ENCODE measurements at regions not wholly inside any gene's neighbourhood (a gene's known extent, or its start where the extent isn't known, plus 50 kb on each side); places are given as distances from the start of the nearest gene placed in this dataset.

- H3K36me3 ChIP-seq = no peaks in the 10 kb centered on the region
- ATAC-seq (ENCODE audit: insufficient number of reproducible peaks, low FRiP score, low read depth) = no peak
- no peaks in the 10 kb centered on the region for H3K27me3 ChIP-seq (replicated peaks; ENCODE audit: insufficient read depth)
- no peaks in the 10 kb centered on the region for H3K9me3 ChIP-seq
- no peak overlapping the region for H3K27ac ChIP-seq
- H3K4me3 ChIP-seq = no peak overlapping the region
- no peaks in the 10 kb centered on the region for H3K4me1 ChIP-seq (ENCODE audit: control insufficient read depth in 1 of 2, low read depth in 2 of 2)
- DNase-seq (ENCODE audit: low spot score) = no peak
- TF ChIP-seq, protein P1, sequence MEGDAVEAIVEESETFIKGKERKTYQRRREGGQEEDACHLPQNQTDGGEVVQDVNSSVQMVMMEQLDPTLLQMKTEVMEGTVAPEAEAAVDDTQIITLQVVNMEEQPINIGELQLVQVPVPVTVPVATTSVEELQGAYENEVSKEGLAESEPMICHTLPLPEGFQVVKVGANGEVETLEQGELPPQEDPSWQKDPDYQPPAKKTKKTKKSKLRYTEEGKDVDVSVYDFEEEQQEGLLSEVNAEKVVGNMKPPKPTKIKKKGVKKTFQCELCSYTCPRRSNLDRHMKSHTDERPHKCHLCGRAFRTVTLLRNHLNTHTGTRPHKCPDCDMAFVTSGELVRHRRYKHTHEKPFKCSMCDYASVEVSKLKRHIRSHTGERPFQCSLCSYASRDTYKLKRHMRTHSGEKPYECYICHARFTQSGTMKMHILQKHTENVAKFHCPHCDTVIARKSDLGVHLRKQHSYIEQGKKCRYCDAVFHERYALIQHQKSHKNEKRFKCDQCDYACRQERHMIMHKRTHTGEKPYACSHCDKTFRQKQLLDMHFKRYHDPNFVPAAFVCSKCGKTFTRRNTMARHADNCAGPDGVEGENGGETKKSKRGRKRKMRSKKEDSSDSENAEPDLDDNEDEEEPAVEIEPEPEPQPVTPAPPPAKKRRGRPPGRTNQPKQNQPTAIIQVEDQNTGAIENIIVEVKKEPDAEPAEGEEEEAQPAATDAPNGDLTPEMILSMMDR (IDR thresholded peaks at IDR 0.05) = no peak
These were observed 397.7 kb downstream of the DIPK2A start for GRCh38 chr3:144369129-144369879.

- no peak for ATAC-seq (ENCODE audit: insufficient number of reproducible peaks, low FRiP score, low read depth)
- H3K27me3 ChIP-seq (replicated peaks; ENCODE audit: insufficient read depth) = no peaks in the 10 kb centered on the region
- TF ChIP-seq, protein P1 (IDR thresholded peaks at IDR 0.05) = no peak
These were observed 403.5 kb downstream of the DIPK2A start for GRCh38 chr3:144375088-144375487.

DNA sequence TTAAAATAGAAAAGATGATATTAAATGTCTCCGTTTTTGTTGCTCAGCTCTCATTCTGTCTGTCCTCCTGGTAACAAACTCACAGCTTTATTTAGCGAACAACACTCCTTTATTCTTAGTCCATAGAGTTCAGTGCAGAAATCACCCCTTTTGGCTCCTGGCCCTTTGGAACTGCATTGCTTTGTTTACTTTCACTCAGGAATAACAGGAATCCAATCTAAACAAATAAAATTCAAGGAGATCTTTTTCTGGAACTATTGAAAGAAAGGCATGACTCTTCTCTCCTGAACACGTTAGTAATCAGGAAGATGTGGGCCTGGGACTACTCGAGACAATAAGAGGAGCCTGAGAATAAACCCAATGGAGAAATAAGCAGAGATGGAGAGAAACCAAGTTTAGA lies 409.2 kb downstream of the DIPK2A start:
- no peak for DNase-seq (ENCODE audit: low spot score)
- ATAC-seq (ENCODE audit: insufficient number of reproducible peaks, low FRiP score, low read depth) = no peak
- no peaks in the 10 kb centered on the region for H3K27me3 ChIP-seq (replicated peaks; ENCODE audit: insufficient read depth)
- no peak overlapping the region for H3K27ac ChIP-seq
- no peak overlapping the region for H3K4me3 ChIP-seq
- H3K9me3 ChIP-seq = no peaks in the 10 kb centered on the region
- TF ChIP-seq, protein P1 (IDR thresholded peaks at IDR 0.05) = no peak
- peaks cover 7 to 8% of the 10 kb centered on the region in 2 donors for H3K4me1 ChIP-seq (ENCODE audit: control insufficient read depth in 1 of 2, low read depth in 2 of 2)
- H3K36me3 ChIP-seq = no peaks in the 10 kb centered on the region

More at GRCh38 chr3:144375088-144375487, 403.5 kb downstream of the DIPK2A start:
- DNase-seq (ENCODE audit: low spot score) = no peak
- no peaks in the 10 kb centered on the region for H3K9me3 ChIP-seq
- no peaks in the 10 kb centered on the region for H3K4me1 ChIP-seq (ENCODE audit: control insufficient read depth in 1 of 2, low read depth in 2 of 2)
- no peak overlapping the region for H3K4me3 ChIP-seq
- H3K36me3 ChIP-seq = no peaks in the 10 kb centered on the region
- H3K27ac ChIP-seq = no peak overlapping the region

DNA sequence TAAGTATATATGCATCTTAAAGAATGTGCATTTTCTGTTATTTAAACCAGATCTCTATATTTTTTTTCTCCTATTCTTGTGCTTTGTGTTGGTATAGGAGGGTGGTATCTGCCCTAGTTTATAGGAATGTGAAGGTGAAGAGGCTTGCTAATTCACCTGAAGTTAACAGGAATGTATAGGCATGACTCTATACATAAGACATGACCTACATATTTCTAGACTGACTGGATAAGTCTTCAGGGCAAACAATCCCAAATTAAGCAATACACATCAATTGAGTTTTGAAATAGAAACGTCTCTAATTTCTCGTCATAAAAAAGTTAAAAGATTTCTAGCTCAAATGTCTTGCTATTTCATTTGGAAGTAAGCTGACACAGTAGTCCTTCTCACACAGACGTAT lies 410.0 kb downstream of the DIPK2A start:
- no peak overlapping the region for H3K4me3 ChIP-seq
- TF ChIP-seq, protein P1 (IDR thresholded peaks at IDR 0.05) = no peak
- no peak for ATAC-seq (ENCODE audit: insufficient number of reproducible peaks, low FRiP score, low read depth)
- H3K36me3 ChIP-seq = no peaks in the 10 kb centered on the region
- no peaks in the 10 kb centered on the region for H3K9me3 ChIP-seq
- H3K27ac ChIP-seq = no peak overlapping the region
- peaks cover 7 to 8% of the 10 kb centered on the region in 2 donors for H3K4me1 ChIP-seq (ENCODE audit: control insufficient read depth in 1 of 2, low read depth in 2 of 2)
- no peak for DNase-seq (ENCODE audit: low spot score)
- no peaks in the 10 kb centered on the region for H3K27me3 ChIP-seq (replicated peaks; ENCODE audit: insufficient read depth)

GRCh38 chr3:144384241-144384979 lies 412.8 kb downstream of the DIPK2A start:
- ATAC-seq (ENCODE audit: insufficient number of reproducible peaks, low FRiP score, low read depth) = no peak

More at GRCh38 chr3:144384241-144384979, 412.8 kb downstream of the DIPK2A start:
- H3K9me3 ChIP-seq = no peaks in the 10 kb centered on the region
- no peak for DNase-seq (ENCODE audit: low spot score)
- no peaks in the 10 kb centered on the region for H3K27me3 ChIP-seq (replicated peaks; ENCODE audit: insufficient read depth)
- no peak overlapping the region for H3K27ac ChIP-seq
- H3K4me3 ChIP-seq = no peak overlapping the region
- H3K36me3 ChIP-seq = no peaks in the 10 kb centered on the region
- peaks cover 7 to 8% of the 10 kb centered on the region in 2 donors for H3K4me1 ChIP-seq (ENCODE audit: control insufficient read depth in 1 of 2, low read depth in 2 of 2)
- TF ChIP-seq, protein P1 (IDR thresholded peaks at IDR 0.05) = no peak
